T-helper 2 cell treated with Interferon-gamma antibody and Interleukin-4, amounts not matched to agents 100 ng/mL and 5 ng/mL, for 36 hours (primary cell): ENCODE measurements at regions not wholly inside any gene's neighbourhood (a gene's known extent, or its start where the extent isn't known, plus 50 kb on each side); places are given as distances from the start of the nearest gene placed in this dataset.
"Not testable (repeated sequence)": the region's sequence is repeated elsewhere in the genome, so short reads cannot be mapped to it uniquely, and the experiment has no call there.

Experiments
- intact Hi-C: fragments of 100-400 bp; cut with micrococcal nuclease; formaldehyde crosslinking; loops from one replicate; pipeline ENCODE4 v1.15.1; 2023

DNA sequence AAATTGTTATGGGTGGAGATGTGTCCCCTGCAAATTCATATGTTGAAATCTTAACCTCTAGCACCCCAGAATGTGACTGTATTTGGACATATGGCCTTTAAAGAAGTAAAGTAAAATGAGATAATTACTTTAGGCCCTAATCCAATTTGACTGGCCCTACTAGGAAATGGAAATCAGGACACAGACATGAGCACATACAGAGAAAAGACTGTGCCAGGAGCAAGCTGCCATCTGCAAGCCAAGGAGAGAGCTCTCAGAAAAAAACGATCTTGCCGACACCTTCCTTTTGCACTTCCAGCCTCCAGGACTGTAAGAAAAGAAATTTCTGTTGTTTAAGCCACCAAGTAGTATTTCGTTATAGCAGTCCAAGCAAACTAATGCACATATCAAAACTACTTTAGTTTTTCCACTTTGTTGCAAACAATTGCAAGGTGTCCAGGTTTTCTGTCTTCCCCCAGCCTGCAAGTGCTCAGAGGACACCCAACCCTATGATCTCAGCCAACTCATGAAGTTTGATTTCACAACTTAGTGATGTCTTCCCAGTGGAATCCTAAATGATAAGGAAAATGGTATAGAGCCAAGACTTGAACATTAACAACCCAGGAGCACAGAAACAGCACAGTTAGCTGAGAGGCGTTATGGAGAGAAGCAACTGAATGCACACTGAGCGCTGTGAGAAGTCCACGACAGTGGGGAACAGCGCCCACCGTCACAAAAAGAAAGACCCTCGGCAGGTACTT lies 351.2 kb downstream of the BCL2L11 start:
- intact Hi-C loops = not testable (repeated sequence)

DNA sequence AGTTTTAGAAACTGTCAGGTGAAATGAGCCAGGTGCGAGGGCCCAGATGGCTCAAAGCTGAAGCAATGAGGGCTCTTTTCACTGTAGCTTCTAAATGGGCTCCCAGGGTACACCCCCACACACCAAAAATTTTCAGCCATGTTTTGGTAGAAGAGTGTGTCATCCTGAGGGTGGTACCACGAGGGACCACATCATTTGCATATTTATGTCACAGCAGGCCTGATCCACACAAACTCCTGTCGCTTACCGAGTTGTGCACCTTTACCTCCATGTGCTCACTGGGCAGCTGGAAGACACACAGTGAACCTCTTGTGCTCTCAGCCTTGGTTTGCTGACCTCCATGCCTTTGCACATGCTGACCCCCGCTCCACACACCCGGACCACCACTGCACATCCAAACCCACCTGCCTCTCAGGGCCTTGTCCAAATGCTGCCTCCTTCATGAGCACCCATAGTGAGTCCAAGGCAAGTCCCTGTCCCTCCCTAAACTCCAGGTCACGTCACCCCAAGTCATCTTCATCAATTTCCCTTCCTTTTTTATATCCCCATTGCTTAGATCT lies 352.2 kb downstream of the BCL2L11 start:
- intact Hi-C loops = not testable (repeated sequence)

DNA sequence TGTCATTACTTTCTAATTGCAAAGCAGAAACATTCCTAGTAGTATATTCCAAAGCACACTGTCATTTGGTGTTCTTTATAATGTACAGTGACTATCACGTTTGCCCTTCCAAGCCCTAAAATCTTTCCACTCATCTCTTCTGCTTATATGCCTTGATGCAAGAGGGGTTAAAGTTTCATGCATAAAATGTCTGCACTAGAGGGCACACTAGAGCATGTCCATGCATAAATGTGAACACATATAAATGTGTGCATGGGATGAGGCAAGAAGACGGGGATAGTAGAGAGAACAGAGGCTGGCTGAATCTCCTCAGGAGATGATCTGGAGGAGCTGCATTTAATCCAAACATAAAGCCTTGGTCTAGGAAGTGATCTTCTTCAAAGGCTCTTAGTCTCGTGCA lies 352.8 kb downstream of the BCL2L11 start:
- intact Hi-C loops = not testable (repeated sequence)

DNA sequence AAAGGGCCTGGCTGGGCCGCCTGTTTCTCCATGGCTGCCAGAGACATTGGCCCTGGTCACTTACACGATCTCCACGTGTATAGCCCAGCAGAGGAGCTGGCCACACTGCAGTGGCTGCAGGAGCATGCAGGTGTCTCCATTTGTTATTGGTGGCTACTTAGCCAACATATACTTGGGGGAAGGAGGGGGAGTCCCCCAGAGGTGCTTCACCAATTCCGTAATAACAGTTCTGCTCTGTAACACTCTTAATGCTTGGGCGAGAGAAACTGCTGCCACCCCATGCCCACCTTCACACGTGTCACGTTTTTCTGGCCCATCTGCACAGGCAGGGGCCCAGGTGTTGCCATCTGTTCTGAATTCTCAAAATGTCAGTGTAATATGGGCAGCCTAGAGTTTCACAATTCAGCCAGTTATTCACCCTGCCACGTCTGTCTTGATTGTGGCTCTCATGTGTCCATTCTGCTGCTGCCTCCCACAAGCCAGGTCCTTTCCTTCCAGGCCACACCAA lies 353.5 kb downstream of the BCL2L11 start:
- intact Hi-C loops = not testable (repeated sequence)

DNA sequence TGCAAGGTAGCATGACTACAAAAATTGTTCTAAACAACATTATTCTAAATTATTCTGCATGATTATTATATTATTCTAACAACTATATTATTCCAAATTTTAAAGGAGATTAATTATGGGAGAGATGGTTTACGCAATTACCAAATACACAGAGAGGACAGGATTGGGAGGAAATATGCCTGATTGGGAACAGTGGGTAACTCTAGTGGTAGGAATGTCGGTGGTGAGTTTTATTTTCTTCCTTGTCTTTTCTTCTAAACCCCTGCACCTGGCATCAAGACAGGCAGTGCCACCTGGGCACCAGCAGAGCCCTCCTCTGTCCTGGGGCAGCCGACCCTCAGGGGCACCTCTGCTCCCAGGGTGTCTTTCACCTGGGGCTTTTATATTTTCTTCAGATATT lies 357.6 kb downstream of the BCL2L11 start:
- intact Hi-C loops = not testable (repeated sequence)

DNA sequence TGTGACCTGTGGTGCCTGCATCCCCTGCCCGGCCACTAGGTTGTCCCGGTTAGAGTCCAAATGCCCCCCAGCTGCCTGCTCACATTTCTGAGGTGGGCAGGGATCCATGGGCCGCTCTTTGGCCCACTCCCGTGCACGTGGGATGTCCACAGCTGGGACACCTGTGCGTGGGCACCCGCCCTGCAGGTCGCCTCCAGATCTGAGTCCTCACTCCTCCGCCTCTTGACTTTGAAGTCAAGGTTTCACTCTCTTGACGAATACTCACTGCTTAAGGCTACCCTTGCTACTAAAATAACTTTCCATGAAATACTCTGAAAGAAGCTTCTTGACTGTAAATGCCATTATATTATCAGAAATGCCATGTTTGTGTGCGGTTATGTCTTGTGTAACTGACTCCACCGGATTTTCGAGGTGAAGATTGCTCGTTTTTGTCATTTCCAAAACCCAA lies 358.2 kb downstream of the BCL2L11 start:
- intact Hi-C loops = not testable (repeated sequence)

DNA sequence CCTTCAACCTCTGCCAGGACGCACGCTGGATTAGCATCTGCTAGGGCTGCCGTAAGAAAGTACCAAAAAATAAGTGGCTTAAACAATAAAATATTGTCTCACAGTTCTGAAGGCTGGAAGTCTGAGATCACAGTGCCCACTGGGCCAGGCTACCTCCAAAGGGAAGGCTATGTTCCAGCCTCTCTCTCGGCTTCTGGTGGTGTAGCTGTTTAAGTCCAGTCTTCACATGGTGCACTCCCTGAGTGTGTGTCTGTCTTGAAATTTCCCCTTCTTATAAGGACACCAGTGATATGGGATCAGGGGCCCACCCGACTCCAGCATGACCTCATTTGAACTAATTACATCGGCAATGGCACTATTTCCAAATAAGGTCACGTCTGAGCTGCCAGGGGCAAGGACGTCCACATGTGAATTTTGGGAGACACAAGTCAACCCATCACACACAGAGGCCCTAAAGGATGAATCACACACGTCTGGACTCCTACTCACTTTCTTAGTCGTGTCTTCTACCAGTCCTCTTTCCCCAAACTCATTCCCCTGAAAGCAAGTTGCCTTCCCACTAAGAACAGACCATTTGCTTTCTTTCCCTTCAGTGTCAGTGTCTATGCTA lies 359.4 kb downstream of the BCL2L11 start:
- intact Hi-C loops = loop anchor here (10.0 kb wide), 2 partner anchors 225 to 735 kb away; no protein-coding TSS in a partner anchor

DNA sequence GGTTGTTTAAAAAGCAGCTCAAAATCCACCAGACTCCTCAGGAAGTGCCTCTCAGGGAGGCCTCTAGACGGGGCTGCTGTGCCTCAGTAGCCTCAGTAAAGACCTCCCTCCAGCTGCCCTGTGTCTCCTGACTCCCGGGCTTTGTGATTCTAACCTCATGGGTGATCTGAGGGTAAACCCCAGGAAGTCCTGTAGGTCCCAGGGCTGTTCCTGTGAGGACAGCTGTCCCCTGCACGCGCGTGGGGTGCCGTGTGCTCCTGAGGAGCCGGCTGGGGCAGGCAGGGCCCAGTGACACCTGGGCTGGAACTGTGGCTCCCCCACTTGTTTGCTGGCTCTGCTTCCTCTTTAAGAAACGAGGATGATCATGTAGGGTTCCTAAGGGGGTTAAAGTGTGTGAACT lies 359.9 kb downstream of the BCL2L11 start:
- intact Hi-C loops = loop anchor here (10.0 kb wide), 2 partner anchors 224 to 736 kb away; no protein-coding TSS in a partner anchor

DNA sequence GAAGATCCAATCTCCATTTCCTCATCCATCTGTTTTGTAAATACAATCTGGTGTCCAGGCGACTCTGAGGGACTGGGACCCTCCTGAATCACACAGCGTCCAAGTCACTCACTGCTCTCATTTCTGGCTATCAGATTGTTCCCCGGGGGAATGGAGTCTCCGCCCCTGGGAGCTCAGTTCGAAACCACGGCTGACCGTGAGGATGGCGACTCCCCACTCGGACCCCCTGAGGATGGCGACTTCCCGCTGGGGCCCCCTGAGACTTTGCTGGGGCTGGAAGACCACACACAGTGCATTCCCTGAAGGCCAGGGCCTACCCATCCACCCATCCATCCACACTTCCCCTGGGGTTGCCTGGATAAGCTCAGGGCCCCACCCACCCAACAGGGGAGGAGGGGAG lies 360.5 kb downstream of the BCL2L11 start:
- intact Hi-C loops = loop anchor here (10.0 kb wide), 2 partner anchors 224 to 736 kb away; no protein-coding TSS in a partner anchor

DNA sequence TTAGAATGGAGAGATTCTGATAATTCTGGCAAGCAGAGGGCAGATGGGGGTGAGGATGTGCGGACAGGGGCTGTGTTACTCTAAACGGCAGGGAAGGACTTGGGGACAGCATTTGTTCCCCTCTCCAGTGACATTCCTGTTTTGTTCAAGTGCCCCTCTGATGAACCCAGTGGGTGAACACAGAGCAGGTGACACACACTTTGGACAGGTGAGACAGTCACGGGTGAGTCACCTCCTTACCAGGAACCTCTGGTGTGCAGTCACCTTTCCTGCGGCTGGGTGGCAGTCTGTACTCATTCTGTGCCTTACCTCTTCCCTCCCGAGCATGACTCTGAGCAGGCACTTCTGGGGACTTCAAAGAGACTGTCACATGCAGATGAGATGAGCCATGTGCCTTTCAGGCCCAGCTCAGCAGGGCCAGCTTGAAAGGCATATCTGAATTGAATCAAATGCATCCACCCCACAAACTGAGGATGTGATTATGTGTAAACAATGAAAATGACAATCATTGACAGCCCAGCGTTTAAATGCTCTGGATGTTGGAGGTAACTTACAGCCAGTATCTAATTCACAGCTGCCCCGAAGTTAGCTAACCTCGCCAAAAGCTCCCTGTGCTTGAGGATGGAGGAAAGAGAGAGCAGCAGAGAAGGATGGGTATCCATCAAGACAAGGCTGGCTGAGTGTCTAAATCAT lies 362.4 kb downstream of the BCL2L11 start:
- intact Hi-C loops = loop anchor here (10.0 kb wide), 2 partner anchors 222 to 738 kb away; no protein-coding TSS in a partner anchor

DNA sequence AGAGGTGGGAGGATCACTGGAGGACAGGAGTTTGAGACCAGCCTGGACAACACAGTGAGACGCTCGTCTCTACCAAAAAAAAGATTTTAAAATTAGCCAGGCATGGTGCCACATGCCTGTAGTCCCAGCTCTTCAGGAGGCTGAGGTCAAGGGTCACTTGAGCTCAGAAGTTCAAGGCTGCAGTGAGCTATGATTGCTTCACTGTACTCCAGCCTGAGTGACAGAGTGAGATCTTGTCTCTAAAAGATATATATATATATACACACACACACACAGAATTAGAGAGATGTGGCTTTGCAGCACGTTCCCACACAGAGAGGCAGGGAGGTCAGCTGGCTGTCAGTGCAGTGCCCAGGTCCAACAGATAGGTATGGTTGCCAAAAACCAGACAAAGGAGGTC lies 363.4 kb downstream of the BCL2L11 start:
- intact Hi-C loops = loop anchor here (10.0 kb wide), 2 partner anchors 221 to 739 kb away; no protein-coding TSS in a partner anchor

DNA sequence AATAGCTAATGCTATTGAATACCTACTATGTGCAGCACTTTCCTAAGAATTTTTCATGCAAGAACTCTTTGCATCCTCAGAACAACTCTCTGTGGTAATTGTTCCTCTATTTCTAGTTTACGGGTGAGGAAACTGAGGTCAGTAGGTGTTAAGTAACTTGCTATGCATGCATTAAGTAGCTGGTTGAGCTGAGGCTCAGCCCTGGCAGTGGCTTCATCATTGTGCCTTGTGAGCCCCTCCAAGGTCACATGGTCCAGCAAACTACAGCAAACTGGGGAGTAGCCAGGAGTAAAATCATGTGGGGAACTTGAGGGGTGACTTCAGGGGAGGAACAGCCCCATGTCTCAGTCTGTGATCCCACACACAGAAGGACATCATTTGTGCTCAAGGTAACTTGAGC lies 365.2 kb downstream of the BCL2L11 start:
- intact Hi-C loops = loop anchor here (10.0 kb wide), 2 partner anchors 219 to 741 kb away; no protein-coding TSS in a partner anchor

DNA sequence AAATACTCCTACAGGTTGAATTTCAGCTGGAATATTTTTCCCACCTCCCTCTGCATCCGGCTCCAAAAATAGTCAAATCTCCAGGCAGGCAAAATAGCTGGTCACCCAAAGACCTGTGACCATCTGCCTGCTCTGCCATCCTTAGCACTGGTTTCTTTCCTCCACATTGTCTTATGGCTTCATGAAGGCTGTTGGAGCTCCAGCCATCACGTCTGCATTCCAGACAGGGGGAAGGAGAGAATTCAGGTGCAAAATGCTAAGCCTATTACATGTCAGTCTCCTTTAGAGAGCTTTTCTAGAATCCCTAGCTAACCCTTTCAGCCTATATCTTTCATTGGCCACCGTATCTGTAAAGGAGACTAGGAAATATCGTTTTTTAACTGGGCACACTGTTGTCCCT lies 367.7 kb downstream of the BCL2L11 start:
- intact Hi-C loops = loop anchor here (10.0 kb wide), 2 partner anchors 216 to 744 kb away; no protein-coding TSS in a partner anchor

DNA sequence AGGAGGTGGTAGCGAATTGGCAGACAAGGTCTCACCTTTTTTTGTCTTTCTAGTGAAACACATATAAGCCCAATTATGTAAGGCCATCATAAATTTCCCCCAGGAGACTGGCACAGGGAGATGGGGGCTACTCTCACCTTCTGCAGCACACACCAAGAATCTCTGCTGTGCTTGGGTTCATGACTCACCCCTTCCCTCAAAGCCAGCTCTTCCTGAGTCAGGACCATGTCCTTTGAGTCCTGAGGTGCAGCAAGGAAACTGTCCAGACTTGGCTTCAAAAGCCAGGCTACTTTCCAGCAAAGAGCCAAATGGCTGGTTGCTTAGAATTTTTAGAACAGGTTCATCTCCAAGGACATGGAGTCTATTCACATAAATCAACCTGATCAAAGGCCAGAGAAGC lies 368.7 kb downstream of the BCL2L11 start:
- intact Hi-C loops = loop anchor here (10.0 kb wide), 2 partner anchors 215 to 745 kb away; no protein-coding TSS in a partner anchor

DNA sequence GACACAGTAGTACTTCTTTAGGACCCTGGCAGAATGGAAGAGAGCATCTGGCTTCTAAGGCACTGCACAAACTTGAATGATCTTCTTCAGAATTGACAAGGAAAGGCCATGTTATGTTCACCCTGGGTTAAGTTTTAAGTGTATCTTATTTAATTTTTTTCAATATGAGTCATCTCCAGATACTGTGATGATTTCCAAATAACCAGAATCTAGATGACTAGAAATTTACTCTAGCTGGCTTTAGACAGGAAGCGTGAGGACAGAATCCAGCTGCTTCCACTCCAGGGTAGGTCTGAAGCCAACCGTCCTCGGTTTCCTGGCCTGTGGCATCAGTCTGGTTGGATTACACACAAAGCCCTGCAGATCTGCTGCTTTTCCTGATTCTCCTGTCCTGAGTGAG lies 370.5 kb downstream of the BCL2L11 start:
- intact Hi-C loops = not testable (repeated sequence)

DNA sequence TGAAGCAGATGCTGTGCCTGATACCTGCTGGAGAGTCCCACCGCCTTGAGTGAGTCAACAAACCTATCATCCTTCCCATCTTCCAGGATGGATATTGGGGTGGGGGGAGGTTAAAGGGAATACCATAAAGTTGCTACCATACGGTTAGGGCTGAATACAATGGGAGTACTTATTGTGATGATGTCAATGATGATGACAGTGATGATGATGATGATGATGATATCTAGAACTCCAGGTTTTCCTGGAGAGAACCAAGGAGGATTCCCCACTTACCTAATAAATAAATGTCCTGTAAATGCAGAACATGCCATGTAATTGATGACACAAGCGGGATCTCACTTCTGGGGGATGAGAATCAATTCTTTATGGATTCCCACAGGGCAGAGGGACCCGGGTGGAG lies 370.9 kb downstream of the BCL2L11 start:
- intact Hi-C loops = not testable (repeated sequence)

DNA sequence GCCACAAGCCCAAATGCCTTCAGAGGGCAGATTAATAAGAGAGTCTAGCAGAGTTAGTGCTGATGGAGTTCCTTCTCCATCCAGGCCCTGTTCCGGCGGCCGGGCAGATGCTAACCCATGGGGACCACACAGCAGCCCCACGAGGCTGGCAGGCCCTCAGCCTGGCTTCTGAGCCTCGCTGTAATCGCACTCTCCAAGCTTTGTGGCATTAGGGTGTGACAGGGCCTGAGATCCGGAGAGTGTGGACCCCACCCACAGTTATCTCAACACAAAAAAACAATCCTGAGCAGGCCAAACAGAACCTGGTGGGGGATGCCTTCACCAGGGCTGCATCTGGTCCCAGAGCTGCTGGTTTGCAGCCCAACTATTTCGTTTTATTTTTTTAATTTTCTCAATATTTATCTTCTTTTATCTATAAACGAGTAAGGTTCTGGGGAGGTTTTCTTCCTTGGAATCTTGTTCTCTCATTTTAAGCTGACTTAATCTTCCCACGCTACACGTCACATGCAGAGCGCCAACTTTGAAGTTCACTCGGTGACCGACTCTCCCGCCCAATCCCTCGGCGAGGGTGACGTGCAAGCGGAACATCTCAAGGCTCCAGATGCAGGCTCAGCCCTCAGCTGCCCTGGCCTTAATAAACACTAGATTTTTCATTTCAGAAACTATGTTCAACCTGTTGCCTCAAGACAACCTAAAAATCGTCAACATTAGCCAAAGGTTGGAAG lies 372.4 kb downstream of the BCL2L11 start:
- intact Hi-C loops = not testable (repeated sequence)

DNA sequence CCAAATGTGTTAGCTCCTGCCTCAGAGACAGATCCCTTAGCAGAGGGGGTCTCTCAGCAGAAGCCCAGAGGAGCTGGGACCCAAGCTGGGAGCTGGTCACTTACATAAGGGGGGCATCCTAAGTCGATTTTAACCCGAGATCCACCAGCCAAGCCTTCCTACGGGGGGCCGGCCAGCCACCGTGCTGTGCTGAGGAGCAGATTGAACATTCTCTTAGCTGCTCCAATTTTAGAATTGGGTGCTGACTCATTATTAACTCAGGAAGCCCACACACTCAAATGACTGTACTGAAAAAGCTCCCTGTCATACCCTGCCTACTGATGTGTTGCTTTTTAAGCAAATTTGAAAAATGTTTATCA lies 373.0 kb downstream of the BCL2L11 start:
- intact Hi-C loops = not testable (repeated sequence)

DNA sequence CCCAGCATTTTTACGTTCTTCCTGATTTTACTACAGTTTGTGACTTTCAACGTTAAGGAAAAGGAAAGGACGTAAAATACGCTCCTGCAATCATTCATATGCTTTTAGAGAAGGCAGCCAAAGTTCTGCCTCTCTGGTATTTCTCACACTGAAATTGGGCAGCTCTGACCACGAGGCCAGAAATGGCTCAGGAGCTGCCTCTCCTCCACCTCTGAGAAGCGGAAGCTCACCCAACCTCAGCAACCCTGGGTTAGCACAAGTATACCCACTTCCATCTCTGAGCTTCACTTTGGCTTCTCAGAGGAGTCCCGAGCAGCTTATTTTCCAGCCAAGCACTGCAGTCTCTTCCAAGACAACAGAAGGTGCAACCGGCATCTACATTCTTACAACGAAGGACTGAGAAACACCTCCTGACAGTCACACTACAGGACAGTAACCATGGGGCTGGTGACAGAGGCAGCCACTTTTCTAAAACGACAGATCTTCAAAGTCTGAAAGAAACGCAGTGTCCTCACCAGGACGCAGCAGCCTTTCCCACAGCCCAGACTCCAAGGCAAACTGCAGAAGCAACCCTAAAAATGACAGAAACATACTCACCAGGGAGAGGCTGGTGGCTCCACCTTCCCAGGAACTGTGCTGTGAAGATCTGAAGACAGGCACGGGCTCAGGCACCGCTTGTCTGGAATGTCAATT lies 373.7 kb downstream of the BCL2L11 start:
- intact Hi-C loops = not testable (repeated sequence)

DNA sequence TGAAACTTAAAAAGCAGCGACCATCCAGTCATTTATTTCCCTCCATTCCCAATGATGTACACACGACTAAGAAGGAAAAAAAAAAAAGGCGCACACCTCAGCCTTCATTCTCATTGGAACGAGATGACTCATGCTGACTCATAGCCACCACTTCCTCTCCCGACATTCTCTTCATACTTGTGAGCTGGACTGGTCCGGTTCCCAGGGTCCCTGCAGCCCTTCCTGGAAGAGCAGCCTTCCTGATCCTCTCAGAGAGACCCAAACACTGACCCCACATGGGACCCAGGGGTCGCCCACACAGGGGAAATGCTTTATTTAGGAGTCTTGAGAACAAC lies 374.2 kb downstream of the BCL2L11 start:
- intact Hi-C loops = not testable (repeated sequence)
